HG02884 (cell line): ENCODE measurements at regions not wholly inside any gene's neighbourhood (a gene's known extent, or its start where the extent isn't known, plus 50 kb on each side); places are given as distances from the start of the nearest gene placed in this dataset.
"Not testable (repeated sequence)": the region's sequence is repeated elsewhere in the genome, so short reads cannot be mapped to it uniquely, and the experiment has no call there.

Source experiments
- ATAC-seq: cut with Tn5 transposase; IDR thresholded peaks from one replicate; pipeline ENCODE4 v1.9.1; 2021; ENCODE audit warnings: mild to moderate bottlenecking, moderate library complexity; ENCODE audit not compliant: unreplicated experiment

DNA sequence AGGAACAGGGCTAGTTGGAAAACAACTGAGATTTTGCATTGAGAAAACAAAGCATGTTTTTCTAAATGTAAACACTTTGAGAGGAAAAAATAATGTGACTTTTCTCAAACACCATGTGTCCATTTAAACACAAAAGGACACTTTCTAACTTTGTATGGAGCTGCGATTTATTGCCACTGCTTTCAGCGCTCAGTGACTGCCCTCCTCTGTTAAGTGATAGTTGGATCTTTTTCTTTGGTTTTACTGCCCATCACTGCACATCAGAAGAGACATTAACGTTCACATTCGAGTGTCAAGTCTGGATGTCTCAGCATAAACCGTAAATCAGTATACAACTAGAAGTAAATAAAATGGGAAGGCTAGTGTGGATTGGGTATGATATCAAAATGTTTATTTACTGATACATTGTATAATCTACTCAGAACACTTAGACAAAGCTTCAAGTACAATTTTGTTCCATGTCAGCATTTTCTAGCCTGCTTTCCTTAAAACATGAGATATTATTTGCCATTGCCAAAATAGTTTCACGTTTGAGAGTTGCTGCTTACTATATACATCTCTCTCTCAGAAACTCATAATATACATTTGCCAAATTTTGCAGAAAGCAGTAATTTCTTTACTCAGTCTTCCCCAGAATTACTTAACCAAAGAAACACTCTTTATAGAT, 237.6 kb downstream of the IKZF2 start:
- ATAC-seq = no peak

DNA sequence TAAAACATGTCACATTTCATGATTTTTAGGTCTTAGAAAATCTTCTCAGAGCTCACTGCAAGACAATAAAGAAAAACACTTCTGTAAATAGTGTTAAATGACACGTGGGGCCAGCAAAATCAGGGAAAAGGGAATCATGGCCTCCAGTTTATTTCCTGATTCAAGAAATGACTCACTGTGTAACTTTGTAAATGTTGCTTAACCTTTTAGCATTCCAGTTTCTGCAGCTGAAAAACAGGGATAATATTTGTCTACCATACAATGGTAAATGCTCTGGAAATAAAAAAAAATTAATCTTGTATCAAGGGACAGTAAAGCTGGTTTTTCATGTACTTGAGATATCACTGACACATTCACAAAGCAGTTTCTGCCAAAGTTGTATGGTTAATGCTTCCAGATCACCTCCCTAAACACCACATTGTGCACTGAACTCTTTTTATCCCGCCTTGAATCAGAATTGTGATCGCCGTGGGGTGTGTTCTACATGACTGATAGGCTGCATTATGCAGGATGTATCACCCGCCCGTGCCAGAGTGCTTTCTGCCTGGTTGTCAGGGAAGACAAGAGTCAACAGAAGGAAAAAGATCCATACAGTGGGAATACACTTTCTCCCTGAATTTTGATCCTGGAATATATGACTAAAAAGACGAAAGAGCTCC, 238.8 kb downstream of the IKZF2 start:
- ATAC-seq = no peak

DNA sequence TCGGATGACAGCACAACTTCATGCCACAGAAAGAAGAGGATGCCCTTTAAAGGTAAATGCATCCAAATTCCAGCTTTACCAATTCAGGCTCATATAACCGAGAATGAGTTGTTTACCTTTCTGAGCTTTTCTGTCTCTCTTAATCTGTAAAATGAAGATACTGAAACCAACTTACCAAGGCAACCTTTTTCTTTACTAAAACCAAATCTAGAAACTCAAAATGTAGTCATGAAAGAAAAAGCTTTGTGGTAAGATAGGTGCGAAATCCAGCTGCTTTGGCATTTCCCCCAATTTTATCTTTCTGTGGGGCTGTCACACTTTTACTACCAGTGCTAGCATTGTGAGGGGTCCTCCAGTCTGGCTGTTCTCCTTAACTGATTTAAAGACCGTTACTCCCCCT, 240.4 kb downstream of the IKZF2 start:
- ATAC-seq = no peak

DNA sequence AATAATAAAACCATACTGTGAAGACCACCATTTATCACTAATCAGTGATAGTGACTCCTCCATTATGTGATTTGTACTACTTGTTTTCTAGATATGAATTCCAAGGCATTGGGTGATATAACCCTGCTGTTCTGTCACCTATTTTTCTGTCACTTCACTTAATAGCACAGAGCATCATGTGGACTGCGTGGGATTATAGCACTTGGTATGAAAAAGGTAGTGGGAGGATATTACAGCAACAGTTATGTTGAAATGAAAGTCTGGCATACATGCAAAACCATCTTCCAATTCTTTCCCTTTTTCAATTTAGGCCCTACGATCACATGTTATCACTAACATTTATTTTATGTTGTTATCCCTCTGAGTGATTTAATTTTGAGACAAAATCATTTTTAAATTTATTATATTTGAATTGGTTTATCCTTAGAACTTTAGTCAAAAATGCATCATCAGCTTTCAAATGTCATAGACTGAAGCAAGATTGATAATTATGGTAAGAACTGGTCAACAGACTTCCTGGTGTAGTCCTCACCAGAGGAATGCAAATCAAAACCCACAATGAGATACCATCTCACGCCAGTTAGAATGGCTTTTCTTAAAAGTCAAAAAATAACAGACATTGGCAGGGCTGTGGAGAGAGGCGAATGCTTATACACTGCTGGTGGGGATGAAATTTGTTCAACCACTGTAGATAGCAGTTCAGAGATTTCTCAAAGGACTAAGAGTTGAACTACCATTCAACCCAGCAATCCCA, 242.6 kb downstream of the IKZF2 start:
- ATAC-seq = no peak

DNA sequence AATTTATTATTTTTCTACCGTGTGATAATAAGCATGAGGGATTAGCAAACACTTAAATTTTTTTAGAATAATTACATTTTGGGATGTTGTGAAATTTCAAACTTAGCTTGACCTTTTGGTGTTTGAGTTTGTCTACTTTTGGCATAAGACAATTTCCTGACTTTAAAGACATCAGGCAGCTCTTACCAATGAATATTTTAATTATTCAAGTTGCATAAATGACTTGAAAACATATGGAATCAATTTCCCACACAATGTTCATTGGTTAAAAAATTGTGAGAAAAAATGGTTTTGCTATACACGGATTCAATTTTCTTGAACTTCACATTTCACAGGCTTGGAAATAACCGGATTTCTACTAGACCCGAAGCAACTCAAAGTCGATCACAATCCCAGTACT, 243.4 kb downstream of the IKZF2 start:
- no peak for ATAC-seq

DNA sequence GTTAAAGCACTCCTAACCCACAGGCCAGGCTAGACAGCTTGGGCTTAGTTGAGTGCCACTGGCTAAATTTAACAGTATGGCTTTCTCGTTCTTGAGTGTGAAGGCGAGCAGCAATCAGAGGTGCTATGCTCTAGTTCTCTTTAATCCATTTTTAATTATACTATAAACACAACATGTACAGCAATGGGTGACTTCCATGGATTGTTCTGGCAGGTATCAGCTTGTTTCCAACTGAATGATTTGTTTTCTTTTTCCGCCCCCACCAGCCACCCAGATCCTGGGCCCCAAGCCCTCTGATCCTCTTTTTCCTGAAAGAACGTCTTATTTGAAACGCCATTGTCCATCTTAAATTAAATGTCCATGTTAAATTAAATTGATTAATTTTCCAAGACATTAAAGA, 244.8 kb downstream of the IKZF2 start:
- ATAC-seq = no peak

DNA sequence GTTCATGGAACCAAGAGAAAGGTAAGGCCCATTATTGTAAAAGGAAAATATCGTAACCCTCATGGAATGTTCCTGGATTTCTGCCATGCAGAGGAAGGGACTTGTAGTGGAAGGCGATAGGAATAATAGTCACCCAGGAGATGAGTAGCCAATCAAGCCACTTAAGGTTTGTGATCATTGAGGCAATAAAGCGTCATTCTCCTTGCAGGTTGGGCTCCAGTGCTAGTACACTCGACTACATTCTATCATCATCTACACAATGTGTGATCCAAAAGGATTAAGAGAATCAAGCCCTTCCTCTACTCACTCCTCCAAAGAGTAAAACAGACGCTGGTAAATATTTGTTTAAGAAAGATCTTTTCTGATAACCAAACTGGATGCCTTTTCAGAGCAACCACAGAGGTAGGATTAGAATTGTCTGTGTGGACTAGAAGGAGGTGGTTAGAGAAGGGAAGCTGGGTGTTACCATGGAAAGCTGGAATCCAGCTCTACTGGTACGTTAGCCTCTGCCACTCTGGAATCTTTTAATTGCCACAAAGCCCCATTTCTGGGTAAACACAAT, 245.7 kb downstream of the IKZF2 start:
- ATAC-seq = no peak

DNA sequence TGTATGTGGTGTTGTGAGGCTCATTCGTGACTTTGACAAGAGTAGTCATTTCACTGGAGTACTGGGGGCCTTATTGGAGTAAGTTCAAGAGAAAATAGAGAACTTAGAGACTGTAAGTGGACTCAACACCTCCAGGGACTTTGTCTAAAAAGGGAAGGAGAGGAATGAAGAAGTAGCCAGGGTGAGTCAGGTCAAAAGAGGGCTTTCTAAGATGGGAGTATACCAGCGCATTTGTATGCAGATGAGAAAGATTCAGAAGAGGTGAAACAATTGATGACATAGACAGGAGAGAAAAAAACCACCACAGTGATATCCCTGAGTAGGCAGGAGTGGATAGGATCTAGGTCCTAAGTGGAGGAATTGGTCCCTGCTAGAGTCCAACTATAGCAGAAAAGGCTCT, 246.8 kb downstream of the IKZF2 start:
- ATAC-seq = no peak

DNA sequence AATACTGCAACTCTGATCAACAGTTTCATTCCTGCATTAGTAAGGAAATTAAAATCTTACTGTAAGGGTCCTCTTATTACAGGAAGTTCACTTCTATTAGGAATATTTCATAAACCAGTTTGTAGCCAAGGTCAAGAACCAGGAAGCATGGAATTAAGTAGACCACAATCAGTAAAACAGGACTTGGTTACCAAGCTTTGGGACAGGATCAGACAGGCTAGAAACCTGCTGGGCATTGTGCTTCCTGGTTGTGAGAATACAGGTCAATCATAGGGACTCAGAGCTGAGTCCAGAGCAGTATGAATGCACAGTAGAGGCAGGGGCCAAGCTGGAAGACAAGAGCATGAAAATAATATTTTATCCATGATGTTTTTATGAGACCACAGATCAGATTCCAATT, 248.0 kb downstream of the IKZF2 start:
- no peak for ATAC-seq

DNA sequence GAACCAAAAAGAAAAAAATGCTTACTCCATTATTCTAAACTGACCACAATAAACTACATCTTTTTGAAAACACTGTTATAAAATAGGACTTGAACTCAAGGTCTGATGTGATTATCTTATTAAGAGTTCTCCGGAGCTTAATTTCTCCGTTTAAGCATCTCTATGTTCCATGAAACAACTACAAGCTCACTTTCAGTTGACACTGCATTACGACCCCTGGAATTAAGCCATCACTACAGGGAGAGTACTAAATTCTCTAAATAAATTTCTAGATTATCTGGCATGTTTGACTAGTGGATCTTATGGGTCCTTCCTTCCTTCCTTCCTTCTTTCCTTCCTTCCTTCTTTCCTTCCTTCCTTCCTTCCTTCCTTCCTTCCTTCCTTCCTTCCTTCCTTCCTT, 249.0 kb downstream of the IKZF2 start:
- ATAC-seq = no peak

DNA sequence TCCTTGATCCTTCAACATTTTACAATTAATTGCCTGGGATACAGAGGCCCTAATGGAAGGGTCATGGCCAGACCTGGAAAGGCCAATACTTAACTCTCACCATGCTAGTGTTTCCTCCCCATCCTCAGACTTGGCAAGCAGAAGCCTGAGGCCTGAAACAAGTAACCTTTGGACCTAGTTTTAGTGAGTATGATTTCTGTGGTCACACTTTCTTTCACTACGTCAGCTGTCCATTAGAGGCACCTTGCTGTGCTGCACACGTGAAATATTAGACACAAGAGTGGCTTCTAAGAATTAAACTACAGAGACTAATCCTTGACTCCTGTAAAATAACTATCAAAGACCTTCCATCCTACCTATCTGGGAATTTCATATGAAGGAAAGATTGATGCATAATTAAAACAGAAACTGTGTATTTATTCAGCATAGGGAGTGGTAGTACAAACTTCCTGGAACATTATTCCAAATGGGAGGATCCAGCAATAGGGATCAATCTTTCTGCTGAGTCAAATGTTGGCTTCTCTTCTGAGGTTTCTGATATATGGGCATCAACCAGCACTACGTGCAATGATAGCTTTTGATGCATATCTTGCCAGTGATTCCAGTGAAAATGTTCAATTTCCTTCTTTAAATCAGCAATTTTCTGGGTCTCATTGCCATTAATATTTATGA, 249.7 kb downstream of the IKZF2 start:
- no peak for ATAC-seq

DNA sequence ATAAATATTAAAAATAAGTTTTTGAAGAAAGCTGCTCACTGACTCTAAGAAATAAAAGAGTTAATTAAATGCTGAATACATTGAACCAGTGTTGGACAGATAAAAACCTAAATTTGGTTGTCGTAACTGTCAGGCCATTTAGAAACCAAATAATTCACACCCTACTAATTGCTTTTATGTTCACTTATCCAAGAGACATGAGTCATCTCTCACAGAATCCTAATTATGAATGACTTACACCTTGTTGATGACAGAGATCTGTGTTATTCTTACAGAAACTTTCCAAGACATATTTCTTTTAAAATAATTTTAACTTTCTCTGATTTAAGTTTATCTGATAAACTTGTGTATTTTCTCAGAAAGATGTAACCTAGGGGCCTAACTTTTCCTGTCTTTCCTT, 250.7 kb downstream of the IKZF2 start:
- no peak for ATAC-seq

DNA sequence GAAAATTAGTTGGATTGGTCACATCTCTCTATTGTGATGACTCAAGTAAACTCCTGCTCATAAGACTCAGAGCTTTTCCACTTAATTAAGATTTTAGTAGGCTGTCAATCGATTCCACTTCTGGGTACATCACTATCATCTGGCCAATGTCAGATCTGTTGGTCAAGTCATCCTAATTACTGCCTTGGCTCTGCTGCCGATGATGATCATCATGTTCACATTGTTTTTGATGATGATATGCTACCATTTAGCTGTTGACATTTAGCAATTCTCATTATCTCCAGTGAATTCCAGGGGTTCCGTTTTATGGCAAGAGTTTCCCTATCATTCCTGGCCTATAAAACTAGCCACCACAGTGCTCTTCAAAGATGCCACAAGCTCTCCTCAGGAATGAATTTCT, 253.4 kb downstream of the IKZF2 start:
- ATAC-seq = no peak

DNA sequence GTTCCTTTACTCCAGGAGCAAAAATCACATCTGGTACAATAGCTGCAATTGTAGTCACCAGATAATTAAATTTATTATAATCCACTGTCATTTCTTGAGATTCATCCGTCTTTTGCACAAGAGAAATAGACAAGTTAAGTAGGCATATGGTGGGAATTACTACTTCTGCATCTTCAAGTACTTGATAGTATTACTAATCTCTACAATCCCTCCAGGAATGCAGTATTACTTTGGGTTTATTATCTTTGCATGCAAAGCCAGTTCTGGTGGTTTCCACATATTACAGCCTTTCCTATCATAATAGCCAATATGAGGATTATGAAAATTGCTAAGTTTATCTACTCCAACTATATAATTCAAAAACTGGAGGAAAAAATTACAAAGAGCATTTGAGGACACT, 254.1 kb downstream of the IKZF2 start:
- no peak for ATAC-seq

DNA sequence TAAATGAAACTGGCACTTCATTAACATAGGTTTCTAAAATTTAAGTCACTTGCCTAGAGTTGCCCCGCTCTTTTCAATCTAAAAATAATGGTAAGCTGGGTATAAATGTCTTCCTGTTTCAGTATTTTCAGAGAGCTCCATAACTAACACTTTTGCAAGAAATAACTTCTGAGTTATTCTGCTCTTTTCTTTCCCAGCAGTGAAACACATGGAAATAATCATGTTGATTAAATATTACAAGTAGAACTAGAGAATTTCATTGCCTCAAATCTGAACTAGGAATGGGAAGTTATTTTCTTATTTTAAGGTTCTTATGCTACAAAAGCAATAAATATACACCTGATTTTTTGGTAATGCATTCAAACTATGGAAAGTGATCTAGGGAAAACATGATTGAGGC, 257.4 kb downstream of the IKZF2 start:
- ATAC-seq = no peak

DNA sequence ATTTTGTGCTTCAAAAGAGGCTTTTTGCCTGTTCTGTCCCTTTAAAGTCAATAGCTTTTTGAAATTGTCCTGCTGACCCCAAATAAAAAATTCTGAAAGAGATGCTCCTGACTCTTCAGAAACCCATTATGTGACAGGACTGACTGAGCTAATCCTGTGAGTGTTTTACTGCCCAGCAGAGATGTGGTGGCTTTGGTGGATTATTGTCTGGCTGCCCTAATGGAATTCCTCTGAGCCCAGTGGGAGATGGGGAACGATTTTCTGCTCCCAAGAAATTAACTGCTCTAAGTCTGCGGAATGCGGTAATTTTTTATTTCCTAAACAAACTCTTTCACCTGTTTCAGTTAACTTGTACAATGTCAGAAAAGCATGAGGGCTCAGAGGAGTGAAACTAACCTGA, 258.2 kb downstream of the IKZF2 start:
- ATAC-seq = no peak

DNA sequence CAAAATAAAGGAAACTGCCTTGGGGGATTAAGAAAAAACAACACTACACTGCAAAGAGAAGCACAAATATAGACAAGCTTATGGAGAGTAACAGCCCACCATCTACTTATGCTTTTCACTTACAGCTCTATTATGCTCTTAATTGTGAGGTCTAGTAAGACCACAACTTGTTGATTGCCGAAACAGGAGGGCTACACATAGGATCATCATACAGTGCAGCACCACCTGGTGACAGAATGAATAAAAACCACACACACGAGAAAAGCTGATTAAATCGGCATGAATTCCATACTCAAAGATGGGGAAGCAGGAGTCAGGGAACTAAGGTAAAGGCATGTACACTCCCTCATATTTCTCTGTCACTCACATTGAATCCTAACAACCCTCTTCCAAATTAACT, 259.2 kb downstream of the IKZF2 start:
- no peak for ATAC-seq

DNA sequence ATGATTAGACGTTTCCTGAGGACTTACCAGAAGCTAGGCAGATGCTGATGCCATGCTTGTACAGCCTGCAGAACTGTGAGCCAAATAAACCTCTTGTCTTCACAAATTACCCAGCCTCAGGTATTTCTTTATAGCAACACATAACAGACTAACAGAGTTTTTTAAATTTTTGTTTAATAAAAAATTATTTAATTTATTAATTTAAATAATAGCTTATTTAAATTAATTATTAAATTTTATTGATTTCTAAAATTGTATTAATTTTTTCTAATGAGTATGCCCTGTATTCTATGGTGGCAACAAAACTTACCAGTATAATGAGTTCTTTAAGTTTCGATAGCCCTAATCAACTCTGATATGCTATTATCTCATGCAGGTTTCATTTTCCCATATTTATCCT, 259.8 kb downstream of the IKZF2 start:
- no peak for ATAC-seq

DNA sequence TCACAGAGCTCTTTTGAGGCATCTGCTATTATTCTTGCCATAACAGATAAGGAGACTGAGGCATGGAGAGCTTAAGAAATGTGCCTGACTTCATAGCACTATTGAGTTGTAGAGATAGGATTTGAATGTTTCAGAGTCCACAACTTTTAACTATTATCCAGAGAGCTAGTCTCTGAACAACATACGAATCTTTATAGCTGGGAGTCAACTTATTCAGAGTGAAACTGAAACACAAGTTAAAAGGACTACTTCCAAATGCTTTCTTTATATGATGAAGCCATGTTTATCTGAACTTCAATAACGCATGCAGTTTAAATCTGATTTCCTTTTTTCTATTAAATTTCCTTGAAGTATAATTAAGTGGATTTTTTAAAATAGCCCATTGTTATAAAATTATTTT, 268.8 kb downstream of the IKZF2 start:
- ATAC-seq = peak; percentile 68

DNA sequence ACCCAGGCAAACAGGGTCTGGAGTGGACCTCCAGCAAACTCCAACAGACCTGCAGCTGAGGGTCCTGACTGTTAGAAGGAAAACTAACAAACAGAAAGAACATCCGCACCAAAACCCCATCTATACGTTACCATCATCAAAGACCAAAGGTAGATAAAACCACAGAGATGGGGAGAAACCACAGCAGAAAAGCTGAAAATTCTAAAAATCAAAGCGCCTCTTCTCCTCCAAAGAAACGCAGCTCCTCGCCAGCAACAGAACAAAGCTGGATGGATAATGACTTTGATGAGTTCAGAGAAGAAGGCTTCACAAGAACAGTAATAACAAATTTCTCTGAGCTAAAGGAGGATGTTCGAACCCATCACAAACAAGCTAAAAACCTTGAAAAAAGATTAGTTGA, 274.9 kb downstream of the IKZF2 start:
- not testable (repeated sequence) for ATAC-seq

DNA sequence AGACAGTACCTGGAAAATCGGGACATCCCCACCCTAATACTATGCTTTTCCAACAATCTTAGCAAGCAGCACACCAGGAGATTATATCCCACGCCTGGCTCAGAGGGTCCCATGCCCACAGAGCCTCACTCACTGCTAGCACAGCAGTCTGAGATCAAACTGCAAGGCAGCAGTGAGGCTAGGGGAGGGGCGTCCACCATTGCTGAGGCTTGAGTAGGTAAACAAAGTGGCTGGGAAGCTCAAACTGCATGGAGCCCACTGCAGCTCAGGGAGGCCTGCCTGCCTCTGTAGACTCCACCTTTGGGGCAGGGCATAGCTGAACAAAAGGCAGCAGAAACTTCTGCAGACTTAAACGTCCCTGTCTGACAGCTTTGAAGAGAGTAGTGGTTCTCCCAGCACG, 275.5 kb downstream of the IKZF2 start:
- ATAC-seq = not testable (repeated sequence)
